ENCODE measurements at regions not wholly inside any gene's neighbourhood (a gene's known extent, or its start where the extent isn't known, plus 50 kb on each side); places are given as distances from the start of the nearest gene placed in this dataset.
A peak's percentile ranks its signal among the peaks of the same experiment; 100 is the strongest.

DNA sequence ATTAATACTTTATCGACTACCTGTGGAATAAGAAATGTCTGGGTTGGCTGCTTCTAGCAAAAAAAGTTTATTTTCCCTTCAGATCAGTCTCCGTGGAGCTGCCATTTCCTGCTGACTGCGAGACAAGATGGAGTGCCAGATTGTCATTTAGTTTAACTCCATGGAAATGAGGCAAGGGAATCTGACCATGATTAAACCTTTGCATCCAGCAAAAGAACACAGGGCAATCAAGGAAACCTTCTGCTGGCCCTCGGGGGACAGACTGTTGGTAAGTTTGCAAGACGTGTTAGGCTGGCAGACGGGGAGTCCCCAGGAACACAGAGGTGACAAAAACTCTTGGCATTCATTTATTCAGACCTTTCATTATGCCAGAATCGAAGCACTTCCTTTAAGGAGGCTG is 52.2 kb upstream of the SPACA1 start:
- no peak for DNase-seq

- DNase-seq, result no peak
These were observed 54.3 kb upstream of the SPACA1 start for GRCh38 chr6:87993356-87993755.

DNA sequence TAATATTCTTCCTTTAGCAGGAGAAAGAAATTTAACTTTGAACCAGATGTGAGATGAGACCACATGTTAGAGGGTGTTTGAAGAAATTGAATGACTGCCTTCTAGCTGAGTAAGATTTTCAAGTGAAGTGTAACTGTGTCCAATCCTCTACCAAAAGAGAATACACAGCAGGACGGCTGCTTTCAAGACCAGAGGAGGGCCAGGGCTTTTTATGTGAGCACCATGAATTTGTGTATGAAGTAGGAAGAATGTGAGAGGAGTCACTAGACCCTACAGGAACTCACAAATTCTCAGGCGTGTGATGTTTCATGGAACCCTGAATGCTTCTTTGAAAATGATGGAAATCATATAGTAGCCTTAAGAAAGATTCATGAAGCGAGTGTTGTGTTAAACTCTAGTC is 56.8 kb upstream of the SPACA1 start:
- DNase-seq, result no peak

DNA sequence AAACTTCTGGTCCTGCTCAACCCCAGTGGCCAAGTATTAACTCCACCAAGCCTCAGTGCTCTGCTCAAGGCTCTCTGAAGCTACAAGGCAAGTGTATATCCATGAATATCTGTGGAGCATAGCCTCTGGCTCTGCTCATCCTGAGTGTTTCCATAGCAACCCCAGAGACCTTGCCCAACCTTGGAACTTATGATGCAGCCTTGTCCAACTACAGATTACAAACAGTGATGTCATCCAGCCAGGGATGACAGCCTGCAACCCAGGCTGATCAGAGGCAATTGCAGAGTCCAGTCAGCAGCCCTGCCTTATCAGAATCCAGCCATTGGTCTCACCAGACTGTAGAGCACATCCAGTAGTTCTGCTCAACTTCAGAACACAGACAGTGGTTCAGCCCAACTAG is 65.5 kb upstream of the SPACA1 start:
- no peak for DNase-seq

DNA sequence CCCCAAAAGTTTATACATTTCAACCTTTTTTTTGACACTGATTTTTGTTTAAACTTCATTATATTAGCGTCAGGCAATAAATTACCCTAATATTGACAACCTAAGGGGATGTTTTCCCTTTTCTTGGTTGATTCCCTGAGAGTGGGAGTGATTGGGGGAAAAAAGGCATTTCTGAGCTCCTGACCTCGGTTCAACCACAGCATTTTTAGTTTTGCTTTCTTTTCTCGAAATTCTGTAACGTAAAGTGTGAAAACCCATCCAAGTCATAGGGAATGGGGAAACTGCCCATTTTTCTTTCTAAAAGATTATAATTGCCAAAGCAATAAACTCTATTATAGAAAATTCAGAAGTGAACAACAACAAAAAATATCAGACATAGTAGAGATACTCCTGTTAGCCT is 67.9 kb upstream of the SPACA1 start:
- DNase-seq, result no peak

- DNase-seq, result no peak
These were observed 71.0 kb upstream of the SPACA1 start for GRCh38 chr6:87976616-87977015.

DNA sequence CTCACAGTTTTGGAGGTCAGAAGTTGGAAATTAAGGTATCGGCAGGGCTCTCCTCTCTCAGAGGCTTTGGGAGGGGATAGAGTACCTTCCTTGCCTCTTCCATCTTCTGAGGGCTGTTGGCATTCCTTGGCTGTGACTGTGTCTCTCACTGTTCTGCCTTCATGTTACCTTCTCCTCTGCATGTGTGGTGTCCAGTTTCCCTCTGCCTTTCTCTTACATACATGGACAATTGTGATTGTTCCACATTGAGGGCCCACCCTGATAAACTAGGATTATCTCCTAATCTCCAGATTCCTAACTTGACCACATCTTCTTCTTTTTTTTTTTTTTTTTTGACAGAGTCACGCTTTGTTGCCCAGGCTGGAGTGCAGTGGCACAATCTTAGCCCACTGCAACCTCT is 72.1 kb upstream of the SPACA1 start:
- no peak for DNase-seq

GRCh38 chr6:87972279-87972678 is 75.4 kb upstream of the SPACA1 start:
- DNase-seq, result no peak

DNA sequence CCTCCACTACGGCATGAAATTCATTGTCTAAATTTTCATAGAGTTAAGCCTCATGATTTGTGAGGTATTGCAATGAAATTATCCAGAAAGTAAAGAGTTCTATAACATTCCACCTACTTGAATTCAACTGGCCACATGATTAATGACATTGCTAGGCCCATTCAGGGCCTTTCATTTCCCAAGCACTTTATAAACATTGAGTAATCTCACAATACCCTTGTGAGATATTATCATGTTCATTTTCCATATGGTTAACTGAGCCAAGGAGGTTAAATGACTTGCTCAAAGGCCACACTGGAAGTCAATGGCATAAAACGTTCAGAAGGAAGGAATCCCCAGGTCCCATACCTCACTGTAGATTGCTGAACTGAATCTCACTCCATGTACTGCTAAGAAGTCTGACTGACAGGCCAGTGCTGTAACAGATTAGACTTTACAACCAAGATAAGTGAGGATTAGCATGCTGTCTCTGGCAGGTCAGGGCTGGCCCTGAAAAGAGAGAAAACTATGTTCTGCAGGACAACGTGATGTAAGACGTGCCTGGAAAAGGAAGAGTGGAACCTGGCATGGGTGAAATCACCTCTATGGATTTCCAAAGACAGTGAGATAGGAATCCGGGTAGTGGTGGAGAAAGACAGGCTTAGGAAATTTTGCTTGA is 75.9 kb upstream of the SPACA1 start:
- no peak for DNase-seq

GRCh38 chr6:87968435-87969278 is 79.0 kb upstream of the SPACA1 start:
- no peak for DNase-seq

DNA sequence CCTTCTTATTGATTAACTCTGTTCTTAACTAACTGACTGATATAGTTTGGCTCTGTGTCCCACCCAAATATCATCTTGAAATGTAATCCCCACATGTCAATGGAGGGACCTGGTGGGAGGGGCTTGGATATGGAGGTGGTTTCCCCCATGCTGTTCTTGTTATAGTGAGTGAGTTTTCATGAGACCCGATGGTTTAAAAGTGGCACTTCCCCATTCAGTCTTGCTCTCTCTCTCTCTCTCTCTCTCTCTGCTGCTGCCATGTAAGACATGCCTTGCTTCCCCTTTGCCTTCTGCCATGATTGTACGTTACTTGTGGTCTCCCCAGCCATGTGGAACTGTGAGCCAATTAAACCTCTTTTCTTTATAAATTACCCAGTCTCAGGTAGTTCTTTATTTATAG is 81.8 kb upstream of the SPACA1 start:
- no peak for DNase-seq

- no peak for DNase-seq
These were observed 88.6 kb upstream of the SPACA1 start for GRCh38 chr6:87959083-87959482.

DNA sequence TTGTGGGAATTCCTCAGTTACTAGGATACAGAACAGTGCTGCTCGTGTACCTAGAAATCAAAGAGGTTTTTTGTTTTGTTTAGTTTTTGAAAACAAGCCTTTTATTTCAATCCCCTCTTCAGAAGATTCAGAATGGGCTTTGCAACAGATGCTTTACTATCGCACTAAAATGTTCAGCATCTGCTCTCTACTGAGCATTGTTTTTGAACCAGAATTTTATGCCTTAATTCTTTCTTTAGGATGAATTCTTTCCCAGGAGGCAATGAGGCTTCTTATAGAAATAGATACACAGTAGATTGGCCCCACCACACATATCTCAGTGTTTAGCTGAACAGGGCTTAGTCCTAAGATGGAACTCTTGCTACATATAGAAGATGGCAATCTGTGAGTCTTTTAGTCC is 95.9 kb upstream of the SPACA1 start:
- DNase-seq, result no peak

- DNase-seq, result no peak
These were observed 97.0 kb upstream of the SPACA1 start for GRCh38 chr6:87950614-87951013.

DNA sequence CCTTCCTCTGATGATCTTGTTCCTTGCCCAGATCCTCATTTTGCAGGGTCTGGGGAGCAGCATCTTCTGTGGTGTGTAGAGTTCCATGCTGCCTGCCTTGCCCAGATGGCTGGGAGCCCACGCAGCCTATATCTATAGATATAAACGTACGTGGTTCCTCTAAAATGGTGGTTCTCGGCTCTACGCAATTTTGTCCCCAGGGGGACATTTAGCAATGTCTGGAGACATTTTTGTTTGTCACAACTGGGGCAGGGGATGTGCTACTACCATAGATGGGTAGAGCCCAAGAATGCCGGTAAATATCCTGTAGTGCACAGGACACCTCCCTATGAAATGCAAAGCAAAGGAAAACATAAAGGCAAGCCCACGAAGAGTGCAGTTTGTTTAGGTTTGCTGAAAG is 98.4 kb upstream of the SPACA1 start:
- DNase-seq, result no peak

GRCh38 chr6:87946669-87947068 is 101.0 kb upstream of the SPACA1 start:
- no peak for DNase-seq

- no peak for DNase-seq
These were observed 101.7 kb upstream of the SPACA1 start for GRCh38 chr6:87945966-87946365.

GRCh38 chr6:87945181-87945580 is 102.5 kb upstream of the SPACA1 start:
- no peak for DNase-seq

- DNase-seq, result peak; percentile 17
These were observed 103.1 kb upstream of the SPACA1 start for GRCh38 chr6:87944541-87944954.

DNA sequence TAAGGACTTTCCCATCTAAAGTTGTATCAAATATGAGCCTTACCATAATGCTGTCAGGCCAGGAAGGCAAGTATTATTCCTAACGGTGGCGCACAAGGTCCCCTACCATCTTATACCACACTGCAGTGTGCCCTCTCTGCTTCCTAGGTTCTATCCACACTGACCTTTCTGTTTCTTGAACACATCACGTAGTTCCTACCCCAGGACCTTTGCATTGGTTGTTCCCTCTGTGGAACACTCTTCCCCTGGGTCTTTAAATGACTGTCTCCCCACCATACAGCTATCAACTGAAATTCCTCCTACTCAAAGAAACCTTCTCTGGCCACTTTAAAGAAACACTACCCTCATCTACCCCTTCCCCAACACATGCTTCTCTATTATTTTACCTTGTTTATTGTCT is 104.5 kb upstream of the SPACA1 start:
- DNase-seq, result no peak

DNA sequence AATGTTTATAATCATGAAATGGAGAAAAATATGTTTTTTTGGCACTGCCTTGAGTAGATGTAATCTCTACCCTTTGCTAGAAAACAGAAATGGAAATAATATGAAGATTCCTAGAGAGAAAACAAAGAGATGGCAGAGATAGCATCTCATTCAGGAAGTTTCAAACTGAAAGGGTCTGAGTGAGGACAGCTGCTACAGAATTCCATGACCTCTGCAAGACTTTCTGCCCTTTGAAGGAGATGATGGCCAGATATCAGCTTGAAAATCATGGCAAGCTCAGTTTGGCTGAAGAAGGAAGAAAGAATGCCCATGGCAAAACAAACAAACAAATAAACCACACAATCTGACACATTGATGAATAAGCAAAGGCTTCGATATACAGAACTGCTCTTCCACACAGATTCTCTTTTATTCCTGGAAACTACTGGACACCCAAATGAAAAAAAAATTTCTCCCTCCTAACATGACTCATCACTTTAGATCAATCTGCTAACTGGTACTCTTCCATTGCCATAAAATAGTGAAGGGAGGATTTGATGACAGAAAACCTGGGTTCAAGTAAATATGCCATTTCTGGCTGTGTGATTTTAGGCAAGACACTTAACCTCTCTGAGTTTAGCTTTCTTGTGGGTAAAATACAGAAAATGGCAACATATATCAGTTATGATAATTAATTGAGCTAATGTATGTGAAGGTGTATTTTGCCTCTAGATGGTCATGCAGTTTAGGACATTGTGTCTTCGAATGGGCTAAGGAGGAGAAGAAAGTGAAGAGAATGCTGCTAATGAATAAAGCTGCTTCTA is 105.9 kb upstream of the SPACA1 start:
- no peak for DNase-seq

GRCh38 chr6:87939776-87940175 is 107.9 kb upstream of the SPACA1 start:
- DNase-seq, result no peak

DNA sequence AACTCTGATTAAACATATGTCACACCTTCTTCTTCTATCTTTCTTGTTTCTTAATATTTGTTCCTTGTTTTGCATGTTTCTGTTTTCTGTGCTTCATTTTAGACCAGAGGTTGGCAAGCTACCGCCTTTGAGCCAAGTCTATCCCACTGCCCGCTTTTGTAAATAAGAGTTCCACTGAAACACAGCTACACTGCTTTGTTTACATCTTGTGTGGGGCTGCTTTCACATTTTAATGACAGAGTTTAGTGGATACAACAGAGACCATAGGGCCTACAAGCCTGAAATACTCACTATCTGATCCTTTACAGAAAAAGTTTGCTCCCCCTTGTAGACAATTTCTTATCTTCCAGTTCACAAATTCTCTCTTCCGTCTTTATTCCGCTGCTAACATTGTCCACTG is 109.4 kb upstream of the SPACA1 start:
- DNase-seq, result no peak

DNA sequence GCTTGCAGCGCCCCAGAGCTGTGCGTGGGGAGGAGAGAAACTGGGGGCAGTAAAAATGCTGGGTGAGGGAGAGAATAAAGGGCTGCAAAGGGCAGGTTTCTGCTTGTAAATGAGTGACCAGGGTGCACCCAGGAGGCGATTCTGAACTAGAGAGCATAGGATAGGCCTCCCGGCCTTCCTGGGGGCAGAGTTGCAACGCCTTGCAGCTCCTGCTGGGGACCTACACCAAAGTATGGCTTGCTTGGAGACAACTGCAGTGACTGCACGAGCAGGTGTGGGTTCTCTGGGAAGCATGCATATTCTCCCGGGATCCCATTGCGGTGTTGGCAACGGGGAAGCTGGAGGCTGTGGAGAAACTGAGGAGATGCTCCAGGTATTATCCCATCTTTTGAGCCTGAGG is 111.6 kb upstream of the SPACA1 start:
- no peak for DNase-seq

Data from midbrain (tissue), 1 donor.